ENCODE measurements at regions not wholly inside any gene's neighbourhood (a gene's known extent, or its start where the extent isn't known, plus 50 kb on each side); places are given as distances from the start of the nearest gene placed in this dataset.

DNA sequence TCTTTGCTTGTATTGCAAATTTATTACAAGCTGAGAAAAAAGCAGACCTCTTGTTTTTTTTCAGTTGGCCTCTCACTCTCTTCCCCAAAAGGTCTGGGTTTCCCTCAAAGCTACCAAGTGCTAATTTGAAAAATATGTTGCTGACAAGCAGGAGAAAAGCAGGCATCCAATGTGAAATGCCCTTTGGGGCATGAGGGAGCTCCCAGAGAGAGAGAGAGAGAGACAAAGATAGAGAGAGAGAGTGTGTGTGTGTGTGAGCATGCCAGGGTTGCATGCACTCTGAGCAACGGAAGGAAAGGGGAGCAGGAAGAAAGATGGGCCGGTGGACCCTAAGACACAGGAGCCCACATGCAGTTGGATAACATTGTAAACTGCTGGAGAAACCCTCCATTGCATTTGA is 358.4 kb downstream of the TMEM38B start:
- Histone ChIP-seq H3K4me1 (no peaks in the 10 kb centered on the region), H3K36me3 (no peaks in the 10 kb centered on the region), H3K27me3 (no peaks in the 10 kb centered on the region), H3K4me3 (replicated peaks in 1 of 3) (no peak overlapping the region), H3K27ac (no peak overlapping the region), H3K9me3 (no peaks in the 10 kb centered on the region)
- no peak for DNase-seq
- intact Hi-C loops (cut with DNase I) = loop anchor here (10.0 kb wide), 1 partner anchor 62 kb away; no protein-coding TSS in a partner anchor
- WGBS, 2 donors = 65 to 73% methylated on average over 2 of the region's 2 CpGs
- TF ChIP-seq, protein P1, sequence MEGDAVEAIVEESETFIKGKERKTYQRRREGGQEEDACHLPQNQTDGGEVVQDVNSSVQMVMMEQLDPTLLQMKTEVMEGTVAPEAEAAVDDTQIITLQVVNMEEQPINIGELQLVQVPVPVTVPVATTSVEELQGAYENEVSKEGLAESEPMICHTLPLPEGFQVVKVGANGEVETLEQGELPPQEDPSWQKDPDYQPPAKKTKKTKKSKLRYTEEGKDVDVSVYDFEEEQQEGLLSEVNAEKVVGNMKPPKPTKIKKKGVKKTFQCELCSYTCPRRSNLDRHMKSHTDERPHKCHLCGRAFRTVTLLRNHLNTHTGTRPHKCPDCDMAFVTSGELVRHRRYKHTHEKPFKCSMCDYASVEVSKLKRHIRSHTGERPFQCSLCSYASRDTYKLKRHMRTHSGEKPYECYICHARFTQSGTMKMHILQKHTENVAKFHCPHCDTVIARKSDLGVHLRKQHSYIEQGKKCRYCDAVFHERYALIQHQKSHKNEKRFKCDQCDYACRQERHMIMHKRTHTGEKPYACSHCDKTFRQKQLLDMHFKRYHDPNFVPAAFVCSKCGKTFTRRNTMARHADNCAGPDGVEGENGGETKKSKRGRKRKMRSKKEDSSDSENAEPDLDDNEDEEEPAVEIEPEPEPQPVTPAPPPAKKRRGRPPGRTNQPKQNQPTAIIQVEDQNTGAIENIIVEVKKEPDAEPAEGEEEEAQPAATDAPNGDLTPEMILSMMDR (IDR thresholded peaks at IDR 0.05) = no peak
- TF ChIP-seq POLR2A (IDR thresholded peaks at IDR 0.05) = no peak

DNA sequence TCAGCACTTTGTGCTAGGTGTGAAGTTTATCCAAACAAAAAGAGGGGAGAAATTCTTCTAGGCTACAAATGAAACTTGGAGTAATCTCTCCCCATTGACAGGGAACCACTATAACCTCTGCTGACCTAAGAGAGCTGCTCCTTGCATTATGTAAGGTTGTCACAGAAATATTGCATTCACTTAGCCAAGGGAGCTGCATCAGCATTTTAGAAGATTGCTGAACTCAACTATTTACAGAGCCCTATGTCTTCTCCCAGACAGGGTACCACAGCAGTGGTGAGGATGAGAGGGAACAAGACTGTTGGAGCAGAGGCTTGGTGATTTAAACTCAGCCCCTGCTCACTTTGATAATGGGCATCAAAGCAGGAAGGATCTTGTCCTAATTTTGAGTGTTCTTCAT is 362.0 kb downstream of the TMEM38B start:
- Histone ChIP-seq H3K27ac (no peak overlapping the region), H3K27me3 (no peaks in the 10 kb centered on the region), H3K4me1 (no peaks in the 10 kb centered on the region), H3K9me3 (no peaks in the 10 kb centered on the region), H3K4me3 (replicated peaks in 1 of 3) (no peak overlapping the region), H3K36me3 (no peaks in the 10 kb centered on the region)
- DNase-seq = no peak
- intact Hi-C loops (cut with DNase I) = loop anchor here (10.0 kb wide), 1 partner anchor 58 kb away; no protein-coding TSS in a partner anchor
- TF ChIP-seq POLR2A (IDR thresholded peaks at IDR 0.05) = no peak
- TF ChIP-seq, protein P1 (IDR thresholded peaks at IDR 0.05) = no peak

DNA sequence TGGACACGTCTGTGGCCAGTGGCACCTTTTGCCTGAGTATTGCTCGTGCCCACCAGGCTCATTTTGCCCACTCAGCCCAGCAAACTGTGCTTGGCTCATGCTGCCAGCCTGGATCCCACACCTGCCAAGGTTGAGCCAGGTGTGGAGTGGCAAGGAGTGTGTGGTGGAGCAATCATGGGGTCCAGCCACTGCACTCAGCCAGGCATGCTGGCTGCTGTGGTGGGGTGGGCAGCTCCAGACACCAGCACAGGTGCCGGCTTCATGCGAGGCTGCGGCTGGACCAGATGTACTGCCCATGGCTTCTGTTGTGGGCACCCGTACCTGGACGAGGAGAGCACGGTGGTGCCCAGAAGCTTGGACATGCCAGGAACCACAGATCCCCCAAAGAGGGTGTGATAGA is 364.1 kb downstream of the TMEM38B start:
- intact Hi-C loops (cut with DNase I) = loop anchor here (10.0 kb wide), 1 partner anchor 56 kb away; no protein-coding TSS in a partner anchor
- Histone ChIP-seq H3K4me3 (replicated peaks in 1 of 3) (no peak overlapping the region), H3K9me3 (no peaks in the 10 kb centered on the region)

DNA sequence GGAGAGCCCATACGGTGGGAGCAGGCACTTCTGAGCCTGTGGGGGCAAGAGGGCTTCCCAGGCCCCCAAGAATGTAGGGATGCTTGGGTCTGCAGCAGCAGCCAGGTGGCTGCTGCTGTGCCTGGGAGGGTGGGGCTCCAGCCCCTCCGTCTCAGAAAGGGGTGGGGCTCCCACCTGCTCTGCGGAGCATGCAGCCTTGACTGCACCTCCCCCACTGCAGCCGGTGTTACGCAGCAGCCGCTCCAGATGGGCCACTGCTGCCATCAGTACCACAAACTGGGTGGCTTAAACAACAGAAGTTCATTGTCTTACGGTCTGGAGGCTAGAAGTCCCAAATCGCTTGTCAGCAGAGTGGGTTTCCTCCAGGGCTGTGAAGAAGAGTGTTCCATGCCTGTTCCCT is 365.5 kb downstream of the TMEM38B start:
- H3K4me3 ChIP-seq (replicated peaks in 1 of 3) = no peak overlapping the region
- TF ChIP-seq, protein P1 (IDR thresholded peaks at IDR 0.05) = no peak
- no peak for TF ChIP-seq POLR2A (IDR thresholded peaks at IDR 0.05)
- no peaks in the 10 kb centered on the region for H3K36me3 ChIP-seq
- H3K9me3 ChIP-seq = no peaks in the 10 kb centered on the region
- H3K27me3 ChIP-seq = no peaks in the 10 kb centered on the region
- no peaks in the 10 kb centered on the region for H3K4me1 ChIP-seq
- no peak for DNase-seq
- 80 to 95% methylated on average over 2 to 4 of the region's 8 CpGs for WGBS, 2 donors
- H3K27ac ChIP-seq = no peak overlapping the region
- intact Hi-C loops (cut with DNase I) = loop anchor here (10.0 kb wide), 1 partner anchor 55 kb away; no protein-coding TSS in a partner anchor

More for the DNA sequence above, 364.1 kb downstream of the TMEM38B start:
- no peak for DNase-seq
- no peaks in the 10 kb centered on the region for H3K27me3 ChIP-seq
- WGBS, 2 donors = 91 to 94% methylated on average over 4 to 8 of the region's 8 CpGs
- no peaks in the 10 kb centered on the region for H3K36me3 ChIP-seq
- H3K4me1 ChIP-seq = no peaks in the 10 kb centered on the region
- TF ChIP-seq POLR2A (IDR thresholded peaks at IDR 0.05) = no peak
- TF ChIP-seq, protein P1 (IDR thresholded peaks at IDR 0.05) = no peak
- no peak overlapping the region for H3K27ac ChIP-seq

DNA sequence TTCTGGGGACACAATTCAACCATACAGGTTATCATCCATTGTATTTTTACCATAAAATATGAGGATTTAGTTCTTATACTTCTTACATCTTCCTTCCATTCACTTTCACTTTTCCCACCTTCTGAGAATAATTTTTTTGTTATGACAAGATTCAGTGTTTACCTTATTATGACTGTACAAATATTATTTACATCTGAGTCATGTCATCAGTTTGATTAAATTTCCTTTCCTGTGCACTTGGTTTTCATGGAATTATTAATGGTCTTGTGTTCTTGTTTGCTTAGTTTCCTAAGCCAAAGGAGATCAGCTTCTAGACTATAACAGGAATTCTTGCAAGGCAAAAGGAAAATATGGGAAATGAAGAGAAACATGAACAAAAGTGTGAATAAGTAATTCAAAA is 366.5 kb downstream of the TMEM38B start:
- intact Hi-C loops (cut with DNase I) = no loop called here
- H3K4me1 ChIP-seq = no peaks in the 10 kb centered on the region
- TF ChIP-seq, protein P1 (IDR thresholded peaks at IDR 0.05) = no peak
- TF ChIP-seq POLR2A (IDR thresholded peaks at IDR 0.05) = no peak

More for the DNA sequence above, 366.5 kb downstream of the TMEM38B start:
- no peak for DNase-seq
- no peaks in the 10 kb centered on the region for H3K9me3 ChIP-seq
- no peaks in the 10 kb centered on the region for H3K27me3 ChIP-seq
- no peak overlapping the region for H3K27ac ChIP-seq
- H3K4me3 ChIP-seq (replicated peaks in 1 of 3) = no peak overlapping the region
- H3K36me3 ChIP-seq = no peaks in the 10 kb centered on the region
